ENCODE measurements at regions not wholly inside any gene's neighbourhood (a gene's known extent, or its start where the extent isn't known, plus 50 kb on each side); places are given as distances from the start of the nearest gene placed in this dataset.
"Not testable (repeated sequence)": the region's sequence is repeated elsewhere in the genome, so short reads cannot be mapped to it uniquely, and the experiment has no call there.

DNA sequence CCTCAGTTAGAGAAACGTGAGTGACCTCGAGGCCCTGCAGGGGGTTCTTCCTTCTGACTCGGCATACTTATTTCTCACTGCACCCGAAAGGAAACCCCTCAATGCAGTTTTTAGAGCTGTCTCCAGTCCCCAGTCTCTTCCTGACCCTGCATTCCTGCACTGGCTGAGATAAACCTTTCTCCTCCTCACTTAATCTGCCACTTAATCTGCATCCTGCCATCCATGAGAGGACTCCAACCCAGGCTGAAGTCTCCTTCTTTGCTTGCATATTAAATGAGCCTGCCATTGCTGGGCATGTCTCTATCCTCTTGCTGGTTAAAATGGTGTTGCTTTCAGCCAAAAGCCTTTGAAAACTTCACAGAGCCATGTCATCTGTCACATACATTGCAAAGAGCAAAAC lies 125.6 kb upstream of the GATA6 start:
- DNase-seq (ENCODE audit: low spot score) = no peak

DNA sequence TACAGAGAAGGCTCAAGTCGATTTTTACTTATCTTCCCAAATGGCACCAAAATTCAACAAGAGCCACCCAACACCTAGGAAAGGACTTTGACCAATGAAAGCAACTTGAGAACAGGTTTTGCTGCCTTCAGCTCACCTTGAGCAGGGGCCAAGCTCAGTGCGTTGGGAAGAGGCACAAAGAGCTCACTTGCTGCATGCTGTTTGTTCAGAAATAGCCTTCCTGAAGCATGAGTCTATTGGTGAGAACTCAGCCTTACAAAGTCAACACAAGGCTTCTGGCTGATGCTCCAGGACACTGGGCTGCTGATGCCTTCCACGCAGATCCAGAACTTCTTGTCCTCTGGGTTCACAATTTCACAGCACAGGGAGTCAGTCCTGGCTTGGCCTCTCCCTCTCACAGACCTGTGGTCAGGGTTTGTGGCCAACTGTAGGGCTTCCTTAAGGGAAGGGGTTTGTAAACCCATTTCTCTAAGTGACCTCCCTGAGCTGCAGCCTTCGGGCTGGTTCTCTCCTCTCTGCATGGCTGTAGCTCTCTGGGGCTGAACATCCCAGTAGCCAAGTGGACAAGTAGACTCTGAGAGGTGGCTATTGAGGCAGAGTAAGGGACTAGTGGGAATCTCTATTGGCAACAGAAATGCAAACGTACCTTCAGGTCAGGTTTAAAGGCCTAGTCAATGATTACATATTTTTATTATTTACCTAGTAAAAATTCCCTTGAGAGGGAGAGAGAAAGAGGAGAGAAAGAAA lies 124.7 kb upstream of the GATA6 start:
- no peak for DNase-seq (ENCODE audit: low spot score)

DNA sequence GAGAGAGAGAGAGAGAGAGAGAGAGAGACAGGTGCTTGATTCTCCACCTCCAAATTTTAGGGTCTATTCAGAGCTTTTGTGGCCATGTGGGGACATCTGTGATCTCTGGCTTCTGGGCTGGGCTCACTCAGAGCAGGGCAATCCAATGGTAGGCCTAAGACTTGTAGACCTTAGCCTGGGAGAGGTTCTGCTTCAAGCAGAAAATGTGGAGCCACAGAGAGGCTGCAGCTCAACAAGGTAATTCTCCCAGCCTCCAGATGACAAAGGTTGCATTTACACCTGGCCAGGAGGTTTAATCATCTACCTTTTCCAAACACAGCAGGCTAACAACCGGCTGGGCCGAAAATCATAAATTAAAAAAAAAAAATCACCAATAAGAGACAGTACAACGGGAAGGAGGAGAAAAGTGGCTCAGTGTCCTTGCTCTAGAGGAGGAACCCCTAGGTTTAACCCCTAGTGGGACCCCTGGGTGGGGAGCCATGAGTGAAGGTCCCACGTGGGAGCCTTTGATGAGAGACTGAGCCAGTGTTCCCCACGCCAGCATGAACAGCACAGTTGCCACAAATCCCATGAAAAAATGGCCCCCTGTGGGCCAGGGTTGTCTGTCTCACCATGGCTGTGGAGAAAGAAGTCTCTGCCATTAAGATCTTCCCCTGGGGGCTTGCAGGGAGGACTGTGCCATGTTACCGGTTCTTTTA lies 124.0 kb upstream of the GATA6 start:
- no peak for DNase-seq (ENCODE audit: low spot score)

DNA sequence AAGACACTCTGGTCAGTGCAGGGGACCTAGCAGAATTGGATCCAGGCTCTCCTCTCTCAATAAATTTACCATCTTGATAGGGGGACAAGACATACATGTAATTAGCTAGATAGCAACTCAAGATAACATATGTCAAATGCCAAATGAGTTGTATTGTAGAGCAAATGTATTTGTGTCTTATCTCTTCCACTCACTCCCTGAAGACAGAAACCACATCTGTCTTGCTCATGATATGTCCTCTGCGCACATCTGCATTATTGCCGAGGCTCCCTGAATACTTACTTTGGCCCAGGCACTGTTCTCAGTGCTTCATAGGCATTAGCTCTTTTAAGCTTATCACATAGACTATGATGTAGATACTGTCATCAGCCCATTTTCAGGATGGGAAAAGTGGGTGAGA lies 122.9 kb upstream of the GATA6 start:
- DNase-seq (ENCODE audit: low spot score) = no peak

DNA sequence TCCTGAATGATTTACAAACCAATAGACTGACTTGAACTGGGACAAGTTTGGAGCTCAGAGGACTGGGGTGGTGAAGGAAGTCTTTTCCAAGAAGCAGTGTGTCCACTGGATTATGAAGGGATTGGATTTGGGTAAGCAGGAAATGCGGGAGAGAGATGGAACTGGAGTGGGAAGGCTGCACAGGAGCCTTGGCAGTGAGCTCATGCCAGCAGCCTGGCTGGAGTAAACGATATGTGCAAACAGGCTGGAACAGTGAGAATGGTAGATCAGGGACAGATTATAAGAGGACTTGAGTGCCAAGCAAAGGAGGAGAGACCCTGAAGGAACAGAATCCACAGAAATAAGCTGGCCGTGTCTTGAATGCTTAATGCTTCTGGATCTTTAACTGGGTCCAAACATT lies 121.9 kb upstream of the GATA6 start:
- no peak for DNase-seq (ENCODE audit: low spot score)

DNA sequence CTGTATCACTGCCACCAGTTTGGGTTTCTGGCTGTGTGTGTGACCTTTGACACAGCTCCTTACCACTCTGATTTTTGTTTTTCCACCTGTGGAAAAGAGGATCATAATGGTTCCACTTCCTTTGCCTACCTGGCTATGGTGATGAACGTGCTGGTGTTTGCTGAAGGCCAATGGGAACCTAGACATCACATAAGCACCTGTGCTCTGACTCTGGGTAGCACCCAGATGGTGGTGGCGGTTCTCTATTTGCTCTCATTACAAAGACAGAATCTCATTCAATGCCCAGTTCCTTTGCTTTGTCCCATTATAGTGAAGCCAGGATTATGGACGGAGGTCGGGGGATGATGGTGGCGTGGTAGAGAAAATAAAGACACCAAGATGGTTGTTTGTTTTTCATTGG lies 121.2 kb upstream of the GATA6 start:
- no peak for DNase-seq (ENCODE audit: low spot score)

DNA sequence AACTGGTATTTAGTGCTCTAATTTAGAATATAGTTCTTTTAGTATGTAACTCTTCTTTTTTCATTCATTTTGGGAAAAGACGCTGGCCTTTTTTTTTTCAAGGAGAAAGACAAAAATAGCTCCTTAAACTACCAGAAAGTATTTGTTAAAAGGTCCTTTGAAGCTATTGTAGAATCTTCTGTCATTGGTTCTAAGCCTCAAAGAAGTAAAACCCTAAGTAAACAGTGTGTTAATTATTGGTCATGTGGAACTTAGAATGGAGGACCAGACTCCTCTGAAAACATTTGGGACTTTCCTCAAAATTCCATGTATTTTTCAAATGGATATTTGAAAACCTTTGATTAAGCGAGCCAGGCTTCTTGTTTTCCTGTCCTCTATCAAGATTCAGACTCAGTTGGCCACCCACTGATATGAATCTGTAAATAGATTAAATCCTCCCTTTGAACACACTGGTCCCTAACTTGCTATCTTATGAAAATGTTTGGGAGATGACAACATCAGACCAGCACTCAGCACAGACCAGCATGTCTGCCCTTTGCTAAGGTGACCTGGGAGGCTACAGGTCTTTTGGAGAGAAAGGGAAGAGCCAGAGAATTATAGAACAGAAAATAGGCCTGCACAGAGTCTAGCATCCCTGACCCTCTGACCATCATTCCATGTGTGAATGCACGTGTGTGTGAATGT lies 120.3 kb upstream of the GATA6 start:
- DNase-seq (ENCODE audit: low spot score) = no peak

DNA sequence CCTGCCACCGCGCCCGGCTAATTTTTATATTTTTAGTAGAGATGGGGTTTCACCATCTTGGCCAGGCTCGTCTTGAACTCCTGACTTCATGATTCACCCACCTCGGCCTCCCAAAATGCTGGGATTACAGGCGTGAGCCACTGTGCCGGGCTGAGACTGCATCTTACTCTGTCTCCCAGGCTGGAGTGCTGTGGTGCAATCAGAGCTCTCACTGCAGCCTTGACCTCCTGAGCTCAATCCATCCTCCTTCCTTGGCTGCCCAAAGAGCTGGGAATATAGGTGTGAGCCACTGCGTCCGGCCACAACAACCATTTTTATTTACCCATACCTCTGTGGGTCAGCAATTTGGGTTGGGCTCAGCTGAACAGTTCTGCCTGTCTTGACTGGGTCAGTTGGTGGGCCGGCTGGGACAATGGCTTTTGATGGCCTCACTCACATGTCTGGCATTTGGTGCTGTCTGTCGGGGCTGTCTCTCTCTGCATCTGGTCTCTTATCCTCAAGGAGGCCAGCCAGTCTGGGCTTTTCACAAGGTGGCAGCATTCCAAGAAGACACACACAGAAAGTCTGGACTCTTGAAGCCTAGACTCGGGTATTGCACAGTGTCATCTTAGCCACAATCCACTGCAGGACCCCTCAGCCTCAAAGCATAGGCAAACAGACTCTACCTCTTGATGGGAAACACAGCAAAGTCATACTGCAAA lies 116.8 kb upstream of the GATA6 start:
- DNase-seq (ENCODE audit: low spot score) = no peak

DNA sequence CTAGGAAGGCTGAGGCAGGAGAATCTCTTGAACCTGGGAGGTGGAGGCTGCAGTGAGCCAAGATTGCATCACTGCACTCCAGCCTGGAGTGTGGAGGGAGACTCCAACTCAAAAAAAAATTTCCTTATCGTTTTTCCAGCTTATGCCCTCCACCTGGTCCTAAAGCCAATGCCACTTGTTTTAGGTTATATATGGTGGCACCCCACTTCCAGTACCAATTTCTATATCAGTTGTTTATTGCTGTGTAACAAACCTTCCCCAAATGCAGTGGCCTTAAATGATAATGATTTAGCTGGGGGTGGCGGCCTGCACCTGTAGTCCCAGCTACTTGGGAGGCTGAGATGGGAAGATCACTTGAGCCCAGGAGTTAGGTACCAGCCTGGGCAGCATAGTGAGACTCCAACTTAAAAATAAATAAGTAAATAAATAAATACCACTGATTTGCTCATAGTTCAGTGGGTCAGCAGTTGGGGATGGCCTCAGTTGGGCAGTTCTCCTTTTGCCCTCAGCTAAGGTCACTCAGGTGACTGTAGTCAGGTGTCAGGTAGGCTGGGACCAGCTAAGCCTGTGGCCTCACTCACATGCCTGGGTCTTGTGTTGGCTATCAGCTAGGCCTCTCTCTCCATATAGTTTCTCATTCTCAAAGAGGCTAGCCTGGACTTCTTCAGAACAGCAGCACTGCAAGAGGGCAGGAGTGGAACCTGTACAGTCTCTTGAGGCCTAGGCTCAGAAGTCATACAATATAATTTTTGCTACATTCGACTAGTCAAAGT lies 113.7 kb upstream of the GATA6 start:
- DNase-seq (ENCODE audit: low spot score) = no peak

DNA sequence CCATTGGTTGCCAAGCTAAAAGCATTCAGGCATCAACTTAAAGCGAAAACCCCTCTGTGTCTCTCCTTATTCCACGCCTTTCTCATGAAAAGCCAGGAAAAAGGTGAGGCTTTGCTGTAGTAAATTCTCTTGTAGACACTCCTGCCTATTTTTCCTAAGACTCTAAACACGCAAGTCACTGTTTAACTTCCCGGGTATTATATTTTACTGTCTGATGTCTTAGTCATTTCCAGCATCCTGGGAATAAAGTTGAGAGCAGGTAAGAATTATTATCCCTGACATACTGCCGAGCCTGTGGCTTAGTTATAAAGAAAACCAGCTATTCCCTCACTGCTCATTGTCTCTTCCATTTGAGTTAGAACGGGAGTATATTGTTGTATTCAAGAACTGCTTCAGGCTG lies 112.4 kb upstream of the GATA6 start:
- DNase-seq (ENCODE audit: low spot score) = no peak

DNA sequence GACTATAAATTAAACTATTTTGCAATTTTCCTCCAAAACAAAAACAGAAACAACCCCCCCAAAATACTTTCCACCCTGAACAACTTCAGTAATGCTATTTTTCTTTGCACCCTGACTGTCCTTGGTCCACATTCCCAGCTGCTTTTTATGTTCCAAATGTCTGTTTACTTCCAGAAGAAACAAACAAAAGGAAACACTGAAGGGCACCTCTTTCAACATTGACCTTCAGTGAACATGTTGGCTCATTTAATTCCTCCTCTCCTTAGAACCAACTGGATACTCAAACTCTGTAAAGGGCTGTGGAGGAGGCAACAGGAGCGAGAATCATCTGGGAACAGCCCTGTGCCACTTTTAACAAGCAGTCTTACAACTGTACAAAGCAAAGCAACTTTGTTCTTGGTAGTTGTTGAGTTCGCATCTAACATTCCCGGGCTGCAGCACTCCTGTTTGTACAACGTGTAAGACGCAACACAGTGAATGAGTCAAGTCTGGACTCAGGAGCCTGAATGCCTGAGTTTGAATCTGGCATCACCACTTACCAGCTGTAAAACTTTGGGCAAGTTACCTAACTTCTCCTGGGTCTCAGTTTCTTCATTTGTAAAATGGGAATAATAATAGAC lies 111.4 kb upstream of the GATA6 start:
- no peak for DNase-seq (ENCODE audit: low spot score)

DNA sequence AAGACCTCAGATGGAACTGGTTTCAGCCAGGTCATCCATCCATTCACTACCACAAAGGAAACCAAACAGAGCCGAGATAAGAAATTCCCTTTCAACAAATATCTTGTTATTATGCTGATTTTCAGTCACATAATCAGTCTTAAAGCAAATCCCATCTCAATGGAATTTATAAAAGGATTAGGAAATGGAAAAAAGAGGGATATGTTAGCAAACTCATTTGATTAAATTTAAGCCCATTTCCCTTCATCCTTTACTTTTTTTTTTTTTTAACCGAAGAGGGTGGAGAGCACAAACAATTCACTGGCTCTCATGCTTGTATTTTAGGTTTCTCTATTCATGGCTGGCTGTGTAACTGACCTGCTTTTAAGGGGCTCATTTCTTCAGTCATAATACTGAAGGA lies 109.0 kb upstream of the GATA6 start:
- no peak for DNase-seq (ENCODE audit: low spot score)

DNA sequence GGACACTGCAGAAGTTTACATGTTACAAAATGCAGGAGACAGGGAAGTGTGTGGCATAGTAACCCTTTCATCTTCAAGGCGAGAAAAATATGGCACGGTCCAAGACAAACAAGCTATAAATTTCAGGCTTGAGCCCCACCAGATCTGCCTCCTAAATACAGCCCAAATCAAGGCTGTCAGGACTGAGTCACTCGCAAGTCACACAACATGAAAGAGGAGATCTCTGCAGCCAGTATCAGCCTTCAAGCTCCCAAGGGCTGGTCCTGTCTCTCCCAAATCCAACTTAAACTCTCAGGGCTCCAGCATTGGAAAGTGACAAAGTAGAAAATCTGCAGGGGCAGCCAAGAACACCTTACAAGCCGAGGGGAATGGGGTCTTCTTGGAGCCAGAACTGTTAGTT lies 106.3 kb upstream of the GATA6 start:
- DNase-seq (ENCODE audit: low spot score) = no peak

DNA sequence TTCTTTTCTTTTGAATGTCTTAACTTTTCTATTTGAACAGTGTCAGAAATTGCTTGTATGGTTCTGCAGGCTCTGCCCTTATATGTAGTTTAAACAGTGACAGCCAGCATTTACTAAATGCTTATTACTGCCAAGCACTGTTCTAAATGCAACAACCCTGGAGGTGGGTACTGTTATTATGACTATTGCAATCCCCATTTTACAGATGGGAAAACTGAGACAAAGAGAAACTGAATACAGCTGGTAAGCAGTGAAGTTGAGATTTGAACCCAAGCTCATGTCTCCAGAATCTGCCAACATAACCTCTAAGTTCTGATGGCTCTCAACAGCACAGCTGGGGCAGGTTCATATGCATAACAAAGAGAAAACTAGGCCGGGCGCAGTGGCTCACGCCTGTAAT lies 105.7 kb upstream of the GATA6 start:
- no peak for DNase-seq (ENCODE audit: low spot score)

DNA sequence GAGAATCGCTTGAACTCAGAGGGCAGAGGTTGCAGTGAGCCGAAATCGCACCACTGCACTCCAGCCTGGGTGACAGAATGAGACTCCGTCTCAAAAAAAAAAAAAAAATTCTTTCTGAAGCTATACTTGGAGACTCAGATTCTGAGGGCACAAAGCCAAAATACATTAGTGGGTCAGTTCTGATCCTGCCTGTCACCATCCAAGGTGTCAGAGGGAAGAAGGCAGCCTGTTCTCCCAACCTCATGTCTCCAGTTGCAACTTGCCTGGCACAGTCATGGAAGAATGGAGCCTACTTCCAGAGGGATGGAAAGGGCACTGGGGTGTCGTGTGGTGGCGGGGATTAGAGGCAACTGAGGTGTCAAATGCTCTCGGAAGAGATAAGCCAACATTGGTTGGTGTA lies 104.8 kb upstream of the GATA6 start:
- no peak for DNase-seq (ENCODE audit: low spot score)

DNA sequence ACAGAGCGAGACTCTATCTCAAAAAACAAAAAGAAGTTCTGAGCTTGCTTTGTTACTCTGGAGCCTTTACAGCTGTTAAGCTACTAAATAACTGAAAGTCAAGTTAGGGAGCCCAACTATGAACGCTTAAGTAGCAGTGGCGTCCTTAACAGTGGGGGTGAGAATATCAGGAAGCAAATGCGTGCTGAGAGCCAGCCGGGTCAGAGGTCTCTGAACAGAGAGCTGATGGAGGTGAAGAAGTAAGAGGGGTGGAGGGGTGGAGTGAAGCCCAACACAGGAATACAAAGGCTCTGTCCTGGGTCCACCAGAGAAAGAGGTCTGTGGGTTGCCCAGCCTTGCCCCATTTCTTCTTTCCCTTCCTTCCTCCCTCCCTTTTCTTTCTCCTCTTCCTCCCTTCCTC lies 104.1 kb upstream of the GATA6 start:
- DNase-seq (ENCODE audit: low spot score) = no peak

DNA sequence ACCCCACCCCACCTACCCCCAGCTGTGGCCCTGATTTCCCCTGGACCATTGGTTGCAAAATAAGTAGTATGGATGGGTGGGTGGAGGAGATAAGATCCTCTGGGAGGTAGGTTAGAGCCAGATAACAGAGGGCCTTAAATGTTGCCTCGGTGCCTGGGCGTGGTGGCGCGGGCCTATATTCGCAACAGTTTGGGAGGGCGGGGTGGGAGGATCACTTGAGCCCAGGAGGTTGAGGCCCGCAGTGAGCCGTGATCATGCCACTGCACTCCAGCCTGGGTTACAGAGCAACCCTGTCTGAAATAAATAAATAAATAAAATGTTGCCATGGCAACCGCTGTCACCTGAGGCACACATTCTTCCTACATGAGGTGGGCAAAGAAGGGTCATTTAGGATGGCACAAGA lies 103.3 kb upstream of the GATA6 start:
- no peak for DNase-seq (ENCODE audit: low spot score)

DNA sequence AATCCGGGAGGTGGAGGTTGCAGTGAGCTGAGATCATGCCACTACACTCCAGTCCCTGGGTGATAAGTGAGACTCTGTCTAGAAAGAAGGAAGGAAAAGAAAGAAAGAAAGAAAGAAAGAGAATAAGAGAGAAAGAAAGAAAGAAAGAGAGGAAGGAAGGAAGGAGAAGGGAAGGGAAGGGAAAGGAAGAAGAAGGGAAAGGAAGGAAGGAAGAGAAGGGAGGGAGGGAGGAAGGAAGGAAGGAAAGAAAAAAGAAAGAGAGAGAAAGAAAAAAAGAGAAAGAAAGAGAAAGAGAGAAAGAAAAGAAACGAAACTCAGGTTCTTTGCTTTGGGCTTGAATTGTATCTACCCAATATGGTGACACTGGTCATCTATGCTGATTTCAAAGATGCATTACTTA lies 102.3 kb upstream of the GATA6 start:
- DNase-seq (ENCODE audit: low spot score) = no peak

DNA sequence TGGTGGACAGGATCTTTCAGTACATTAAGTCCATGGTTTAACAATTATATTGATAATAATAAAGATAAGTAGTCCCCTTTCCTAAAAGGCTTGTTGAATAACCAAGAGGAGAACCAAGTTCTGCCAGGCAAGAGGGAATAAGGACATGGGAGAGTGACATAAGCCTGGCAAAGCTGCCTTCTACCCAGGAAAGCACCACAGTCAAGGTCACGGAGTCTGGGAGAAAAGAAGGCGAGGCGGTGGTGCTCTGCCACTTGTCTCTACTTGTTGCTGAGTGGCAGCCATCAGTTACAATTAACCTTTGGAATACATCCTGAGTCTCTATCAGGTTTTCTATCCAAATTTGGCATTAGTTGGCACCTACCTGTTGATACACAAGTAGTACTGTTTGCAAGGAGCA lies 101.7 kb upstream of the GATA6 start:
- no peak for DNase-seq (ENCODE audit: low spot score)

DNA sequence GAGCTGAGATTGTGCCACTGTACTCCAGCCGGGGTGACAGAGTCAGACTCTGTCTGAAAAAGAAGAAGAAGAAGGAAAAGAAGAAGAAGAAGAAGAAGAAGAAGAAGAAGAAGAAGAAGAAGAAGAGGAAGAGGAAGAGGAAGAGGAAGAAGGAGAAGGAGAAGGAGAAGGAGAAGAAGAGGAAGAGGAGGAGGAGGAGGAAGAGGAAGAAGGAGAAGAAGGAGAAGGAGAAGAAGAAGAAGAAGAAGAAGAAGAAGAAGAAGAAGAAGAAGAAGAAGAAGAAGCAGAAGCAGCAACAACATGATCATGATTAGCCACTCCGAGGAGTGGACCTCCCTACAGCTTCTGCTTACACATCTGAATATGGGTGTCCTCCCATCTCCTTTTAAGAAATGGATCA lies 100.6 kb upstream of the GATA6 start:
- DNase-seq (ENCODE audit: low spot score) = not testable (repeated sequence)

DNA sequence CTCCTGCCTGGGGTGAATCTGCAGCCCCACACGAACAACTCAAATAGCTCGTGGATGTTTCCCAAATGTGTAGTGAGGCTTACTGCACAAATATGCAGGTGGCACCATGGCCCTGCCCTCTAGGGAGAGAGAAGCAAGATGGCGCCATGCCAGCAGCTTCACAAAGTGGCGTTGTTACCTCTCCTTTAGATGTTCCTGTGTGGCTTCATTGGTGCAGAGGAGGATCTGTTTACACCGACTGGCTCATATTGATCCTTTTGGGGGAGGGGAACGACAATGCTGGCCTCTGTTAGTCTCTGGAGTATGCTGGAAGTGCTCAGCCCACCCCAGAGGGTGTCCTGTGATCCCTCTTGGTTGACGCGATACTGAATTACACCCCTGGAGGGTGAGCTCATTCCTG lies 99.5 kb upstream of the GATA6 start:
- no peak for DNase-seq (ENCODE audit: low spot score)

DNA sequence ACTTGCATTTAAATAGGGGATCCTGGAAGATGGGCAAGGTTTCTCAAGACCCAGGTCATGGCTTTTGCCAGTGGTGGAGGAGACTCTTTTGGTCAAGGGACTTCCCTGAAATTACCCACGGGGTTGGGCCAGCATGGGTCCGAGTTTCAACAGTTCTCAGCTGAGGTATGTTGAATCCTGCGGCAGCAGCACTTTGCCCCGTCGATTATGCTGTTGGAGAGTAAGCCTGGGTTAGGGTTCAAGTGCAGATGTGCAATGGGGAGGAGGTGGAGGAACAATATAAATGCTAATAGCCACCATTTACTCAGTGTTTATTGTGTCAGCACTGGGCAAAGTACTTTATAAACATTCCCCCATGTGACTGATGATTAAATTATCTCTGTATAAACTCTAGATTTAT lies 96.0 kb upstream of the GATA6 start:
- DNase-seq (ENCODE audit: low spot score) = no peak
